Stimulated activated CD4-positive, alpha-beta T cell treated with anti-CD3 and anti-CD28 coated beads, Interleukin-15, amount 100 ng/mL, for 1 hour (primary cell): ENCODE measurements at regions not wholly inside any gene's neighbourhood (a gene's known extent, or its start where the extent isn't known, plus 50 kb on each side); places are given as distances from the start of the nearest gene placed in this dataset.
"Not testable (repeated sequence)": the region's sequence is repeated elsewhere in the genome, so short reads cannot be mapped to it uniquely, and the experiment has no call there.

Experiments
- DNase-seq, 2 donors: peaks; one replicate each; pipeline ENCODE4 v3.0.0-alpha.2; 2020; ENCODE audit warnings: low read depth in 1 of 2, low spot score in 1 of 2

DNA sequence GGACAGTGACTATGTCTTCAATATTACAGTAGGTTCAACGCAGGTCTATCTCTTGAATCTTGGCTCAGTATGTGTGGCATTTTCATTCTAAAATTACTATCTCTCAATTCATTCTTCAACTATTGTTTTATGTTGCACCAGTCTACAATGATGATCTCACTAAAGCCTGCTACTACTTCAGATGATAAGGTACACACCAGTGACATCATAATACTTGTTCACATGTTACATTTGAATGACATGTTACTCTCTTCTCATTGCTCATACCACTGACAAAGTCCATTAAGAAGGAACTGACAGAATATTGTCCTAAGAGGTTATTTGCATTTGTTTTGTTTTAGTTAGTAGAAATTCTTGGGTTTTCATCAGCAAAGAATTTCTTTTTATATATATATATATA, 165.2 kb upstream of the ST8SIA4 start:
- DNase-seq: no peak

DNA sequence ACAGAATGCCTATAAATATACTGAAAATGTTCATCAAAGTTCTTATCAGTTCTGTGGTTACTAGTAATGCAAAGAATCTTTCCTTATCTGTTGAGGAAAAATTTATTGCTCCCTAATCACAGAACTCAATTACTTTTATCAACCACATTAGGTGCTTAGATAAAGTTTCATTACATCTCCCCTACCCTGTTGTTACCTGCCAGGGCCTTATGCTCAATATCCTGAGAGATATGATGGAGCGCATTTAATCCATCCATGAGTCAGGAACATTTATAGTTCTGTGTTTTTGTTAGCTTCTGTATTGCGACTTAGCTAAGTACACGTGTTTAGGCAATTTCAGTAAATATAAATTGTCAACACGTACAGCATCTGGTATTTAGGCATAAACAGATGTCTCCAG, 164.3 kb upstream of the ST8SIA4 start:
- DNase-seq: no peak

DNA sequence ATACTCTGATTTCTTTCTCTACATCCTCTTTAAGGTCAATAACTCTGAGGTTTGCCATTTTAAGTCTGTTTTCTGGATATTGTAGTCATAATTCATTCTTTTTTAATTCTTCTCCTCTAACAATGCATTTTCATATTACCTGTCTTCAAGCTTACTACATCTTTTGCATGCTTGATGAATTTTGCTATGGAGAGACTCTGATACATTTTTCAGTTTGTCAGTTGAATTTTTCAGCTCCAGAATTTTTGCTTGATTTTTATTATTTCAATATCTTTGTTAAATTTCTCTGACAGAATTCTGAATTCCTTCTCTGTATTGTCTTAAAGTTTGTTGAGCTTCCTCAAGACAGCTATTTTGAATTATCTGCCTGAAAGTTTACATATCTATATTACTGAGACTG, 159.8 kb upstream of the ST8SIA4 start:
- no peak for DNase-seq

DNA sequence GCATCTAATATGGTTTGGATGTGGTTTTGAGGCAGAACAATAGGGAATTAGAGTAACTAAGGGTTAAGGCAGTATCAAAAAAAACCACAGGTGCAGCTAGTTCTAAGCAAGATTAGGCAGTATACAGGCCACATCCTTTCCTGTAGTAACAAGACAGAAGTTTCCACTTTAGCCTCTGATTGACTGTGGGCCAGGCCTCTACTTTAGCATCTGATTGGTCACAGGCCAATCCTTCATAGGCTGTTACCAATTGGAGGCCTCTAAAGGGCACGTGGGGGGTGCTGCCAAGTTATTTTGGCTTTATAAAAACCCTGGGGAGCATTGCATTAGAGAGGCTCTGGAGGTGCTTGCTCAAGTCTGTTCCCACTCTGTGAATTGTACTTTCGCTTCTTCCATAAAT, 144.1 kb upstream of the ST8SIA4 start:
- DNase-seq: no peak

DNA sequence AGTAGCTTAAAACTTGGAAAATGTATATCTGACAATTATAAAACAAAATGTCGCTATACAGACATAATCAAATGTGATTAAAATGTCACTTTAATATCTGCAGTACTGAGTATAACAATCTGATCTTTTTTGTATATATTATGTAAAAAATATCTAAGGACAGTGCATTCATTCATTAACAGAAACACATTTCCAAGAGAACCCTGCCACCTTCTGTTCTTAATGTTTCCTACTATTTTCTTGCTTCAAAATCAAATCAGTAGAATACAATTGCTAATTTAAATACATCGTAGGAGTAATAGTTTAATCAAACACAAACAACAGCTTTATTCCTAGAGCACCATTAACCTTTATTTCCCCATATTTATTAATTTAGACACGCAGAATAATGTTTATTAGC, 142.6 kb upstream of the ST8SIA4 start:
- DNase-seq: no peak

DNA sequence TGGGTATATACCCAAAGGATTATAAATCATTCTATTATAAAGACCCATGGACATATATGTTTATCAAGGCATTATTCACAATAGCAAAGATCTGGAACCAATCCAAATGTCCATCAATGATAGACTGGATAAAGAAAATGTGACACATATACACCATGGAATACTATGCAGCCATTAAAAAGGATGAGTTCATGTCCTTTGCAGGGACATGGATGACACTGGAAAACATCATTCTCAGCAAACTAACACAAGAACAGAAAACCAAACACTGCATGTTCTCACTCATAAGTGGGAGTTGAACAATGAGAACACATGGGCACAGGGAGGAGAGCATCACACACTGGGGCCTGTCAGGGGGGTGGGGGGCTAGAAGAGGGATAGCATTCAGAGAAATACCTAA, 136.9 kb upstream of the ST8SIA4 start:
- not testable (repeated sequence) for DNase-seq

DNA sequence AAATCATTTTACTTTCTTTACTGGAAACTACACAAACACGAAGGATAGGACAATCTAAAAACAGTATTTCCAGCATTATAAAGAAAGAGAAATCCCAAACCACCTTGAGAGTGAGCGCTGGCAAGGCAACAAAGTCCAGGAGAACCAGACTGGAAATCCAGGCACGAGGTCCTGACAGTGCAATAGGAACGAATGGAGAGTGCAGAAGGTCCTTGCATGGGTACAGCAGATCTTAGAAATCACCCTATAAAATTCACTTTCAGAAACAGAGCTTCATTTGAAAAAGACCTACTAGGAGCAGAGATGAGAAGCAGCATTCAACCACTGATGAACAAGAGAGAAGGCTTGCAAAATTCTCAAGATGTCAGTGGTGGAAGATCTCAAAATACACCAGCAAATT, 133.7 kb upstream of the ST8SIA4 start:
- no peak for DNase-seq

DNA sequence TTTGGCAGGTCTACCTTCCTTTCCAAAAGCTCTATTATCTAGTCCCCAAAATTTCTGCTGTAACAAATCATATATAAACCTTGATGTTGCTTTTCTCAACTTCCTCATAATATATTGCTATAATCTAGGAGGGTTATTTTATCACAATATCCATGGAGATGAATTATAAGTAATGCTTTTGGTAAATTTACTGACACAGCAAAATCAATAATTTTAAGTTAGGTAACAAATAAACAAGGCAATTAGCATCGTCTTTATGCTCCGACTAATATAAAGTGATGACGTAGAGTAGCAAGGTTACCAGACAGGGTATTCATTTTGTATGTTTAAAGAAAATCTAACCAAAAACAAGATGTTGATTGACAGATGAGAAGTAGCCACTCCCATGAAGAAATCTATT, 132.3 kb upstream of the ST8SIA4 start:
- no peak for DNase-seq

DNA sequence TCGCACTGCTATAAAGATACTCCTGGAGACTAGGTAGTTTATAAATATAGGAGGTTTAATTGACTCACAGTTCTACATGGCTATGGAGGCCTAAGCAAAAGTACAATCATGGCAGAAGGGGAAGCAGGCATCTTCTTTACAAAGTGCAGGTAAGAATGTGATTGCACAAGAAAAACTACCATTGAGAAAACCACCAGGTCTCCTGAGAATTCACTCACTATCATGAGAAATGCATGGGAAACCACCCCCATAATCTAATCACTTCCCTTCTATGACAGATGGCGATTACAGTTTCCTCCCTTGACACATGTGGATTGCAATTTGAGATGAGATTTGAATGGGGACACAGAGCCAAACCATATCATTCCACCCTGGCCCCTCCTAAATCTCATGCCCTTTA, 121.2 kb upstream of the ST8SIA4 start:
- DNase-seq: no peak

DNA sequence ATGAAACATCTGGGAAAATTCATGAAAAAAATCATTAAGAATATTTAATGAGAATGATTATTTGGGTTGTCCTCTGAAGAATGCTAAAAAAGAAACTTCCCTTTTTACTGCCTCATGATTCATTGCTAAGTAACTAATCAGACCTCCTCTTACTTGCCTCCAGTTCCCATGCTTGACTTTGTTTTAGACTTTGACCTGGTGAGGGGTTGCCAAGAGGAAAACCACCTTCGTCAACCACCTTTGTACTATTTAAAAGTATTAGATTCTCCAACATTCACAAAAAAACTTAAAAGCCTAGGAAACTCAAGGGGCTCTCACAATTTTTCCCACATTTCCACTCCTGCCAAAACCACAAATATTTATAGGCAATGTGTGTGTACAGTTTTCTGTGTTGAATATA, 115.2 kb upstream of the ST8SIA4 start:
- DNase-seq: no peak

DNA sequence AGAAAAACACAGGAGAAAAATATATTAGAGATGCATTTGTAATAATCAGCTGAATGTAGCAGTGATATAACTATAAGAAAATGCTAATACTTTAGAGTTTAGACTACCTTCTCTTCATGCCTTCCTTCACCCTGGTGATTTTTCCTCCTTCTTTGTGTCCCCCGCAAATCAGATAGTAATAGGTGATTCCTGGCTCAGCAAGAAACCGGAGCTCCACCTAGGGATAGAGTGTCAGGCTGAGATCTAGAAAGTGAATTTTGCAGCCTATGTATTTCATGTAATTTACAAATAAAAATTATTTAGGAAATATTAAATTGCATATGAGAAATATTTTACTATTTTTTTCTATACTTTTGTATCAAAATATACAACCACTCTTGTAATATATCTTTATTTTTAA, 109.8 kb upstream of the ST8SIA4 start:
- DNase-seq: no peak

DNA sequence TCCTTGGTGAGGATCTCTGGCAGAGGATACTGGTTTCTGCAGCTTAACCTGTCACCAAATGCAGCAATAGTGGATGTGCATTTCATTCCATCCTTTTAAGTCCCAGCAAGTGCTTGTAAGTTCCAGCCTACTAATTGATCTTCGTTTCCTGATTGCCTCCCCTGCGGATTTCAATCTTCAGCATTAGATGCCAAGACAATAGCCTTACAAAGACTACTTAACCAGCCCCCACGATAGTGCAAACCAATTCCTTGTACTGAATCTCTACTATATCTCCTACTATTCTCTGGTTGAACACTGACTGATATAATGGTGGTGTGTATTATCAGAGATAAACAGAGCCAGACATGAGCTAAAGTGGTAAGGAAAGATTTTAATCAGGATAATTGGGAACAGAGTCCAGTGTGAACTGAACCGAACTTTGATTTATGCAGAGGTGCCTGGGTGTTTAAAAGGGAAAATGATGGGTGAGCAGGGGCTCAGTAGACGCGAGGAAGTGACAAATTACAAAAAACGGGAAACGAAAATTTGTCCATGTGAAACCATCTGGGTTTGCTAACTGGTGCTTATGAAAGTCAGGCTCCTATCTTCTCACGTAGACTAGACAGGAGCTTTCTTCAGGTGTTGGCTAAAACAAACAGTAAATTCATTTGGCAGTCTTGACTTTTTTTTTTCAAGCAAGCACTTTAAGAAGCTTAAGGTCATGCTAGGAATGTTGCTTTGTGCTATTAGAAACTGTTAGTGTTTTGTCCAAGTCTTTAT, 106.9 kb upstream of the ST8SIA4 start:
- DNase-seq: no peak

DNA sequence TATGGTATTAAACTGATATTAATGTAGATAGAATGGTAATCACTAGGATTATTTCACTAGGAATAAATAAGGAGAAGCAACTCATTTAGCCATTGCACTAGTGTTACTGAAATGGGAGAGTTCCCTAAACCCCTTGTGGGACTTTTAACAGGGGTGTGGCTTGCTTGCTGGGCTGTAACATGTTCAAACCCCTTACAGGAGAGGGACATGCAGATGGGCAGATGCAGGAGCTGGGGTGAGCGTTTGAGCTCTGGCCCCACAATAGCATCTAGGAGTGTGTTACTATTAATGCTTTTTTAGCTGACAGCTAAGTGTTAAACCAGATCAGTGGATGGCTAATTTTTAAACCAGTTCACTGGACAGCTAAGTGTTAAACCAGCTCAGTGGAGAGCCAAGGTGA, 89.3 kb upstream of the ST8SIA4 start:
- no peak for DNase-seq

DNA sequence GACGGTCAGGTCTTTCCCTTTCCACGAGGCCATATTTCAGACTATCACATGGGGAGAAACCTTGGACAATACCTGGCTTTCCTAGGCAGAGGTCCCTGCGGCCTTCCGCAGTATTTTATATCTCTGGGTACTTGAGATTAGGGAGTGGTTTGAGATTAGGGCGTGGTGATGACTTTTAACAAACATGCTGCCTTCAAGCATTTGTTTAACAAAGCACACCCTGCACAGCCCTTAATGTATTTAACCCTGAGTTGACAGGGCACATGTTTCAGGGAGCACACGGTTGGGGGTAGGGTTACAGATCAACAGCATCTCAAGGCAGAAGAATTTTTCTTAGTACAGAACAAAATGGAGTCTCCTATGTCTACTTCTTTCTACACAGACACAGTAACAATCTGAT, 80.5 kb upstream of the ST8SIA4 start:
- not testable (repeated sequence) for DNase-seq

DNA sequence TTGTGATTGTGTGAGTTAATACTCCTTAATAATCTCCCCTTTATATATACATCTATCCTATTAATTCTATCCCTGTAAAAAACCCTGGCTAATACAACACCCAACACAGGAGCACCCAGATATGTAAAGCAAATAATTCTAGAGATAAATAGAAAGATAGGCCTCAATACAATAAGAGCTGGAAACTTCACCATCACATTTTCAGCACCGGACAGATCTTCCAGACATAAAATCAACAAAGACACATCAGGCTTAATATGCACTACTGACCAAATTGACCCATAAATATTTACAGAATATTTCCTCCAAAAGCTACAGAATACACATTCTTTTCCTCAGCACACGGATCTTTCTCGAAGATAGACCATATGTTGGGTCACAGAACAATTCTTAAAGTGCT, 71.0 kb upstream of the ST8SIA4 start:
- no peak for DNase-seq

DNA sequence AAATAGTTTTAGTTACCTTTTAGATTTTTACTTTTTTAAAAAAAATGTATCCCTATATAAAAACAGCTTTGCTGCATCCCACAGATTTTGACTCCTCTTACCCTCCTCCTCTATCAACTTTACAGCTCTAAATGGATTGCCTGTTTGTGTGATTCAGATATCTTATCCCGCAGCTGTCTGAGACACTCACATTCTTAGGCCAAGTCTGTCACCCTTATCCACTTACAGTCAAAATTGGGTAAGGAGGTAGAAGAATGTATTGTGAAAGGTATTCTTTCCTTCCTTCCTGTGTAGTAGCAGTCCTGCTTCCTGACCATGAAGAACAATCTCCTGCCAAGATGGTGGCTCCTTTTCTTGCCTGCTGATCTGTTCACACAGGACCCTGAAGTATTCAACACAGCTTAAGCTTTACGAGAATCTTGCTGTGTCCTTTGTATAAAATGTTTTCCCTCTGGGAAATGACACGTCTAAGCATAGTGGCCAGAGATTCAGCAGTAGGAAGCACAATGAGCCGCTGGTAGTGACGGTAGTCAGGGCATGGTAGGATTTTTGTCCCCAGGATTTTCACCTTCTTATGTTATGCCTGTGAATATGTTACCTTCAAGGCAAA, 67.7 kb upstream of the ST8SIA4 start:
- no peak for DNase-seq

DNA sequence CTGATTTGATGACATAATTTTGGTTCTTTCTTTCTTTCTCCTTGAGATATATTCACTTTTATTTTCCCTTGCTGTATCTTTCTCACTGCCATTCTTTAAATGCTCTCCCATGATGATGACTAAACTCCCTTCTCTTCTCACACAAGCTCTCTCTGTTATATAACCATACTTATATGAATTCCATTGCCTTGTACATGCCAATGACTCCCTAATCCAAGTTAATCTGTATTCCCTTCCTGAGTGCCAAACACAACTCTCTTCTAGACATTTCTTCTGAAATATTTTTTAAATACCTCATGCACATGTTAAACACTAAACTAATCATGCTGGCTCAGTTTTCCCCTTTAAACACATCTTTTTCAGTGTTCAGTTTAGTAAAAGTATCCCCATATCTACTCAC, 62.2 kb upstream of the ST8SIA4 start:
- no peak for DNase-seq
